Parathyroid adenoma (tissue), 2 donors: ENCODE measurements at regions not wholly inside any gene's neighbourhood (a gene's known extent, or its start where the extent isn't known, plus 50 kb on each side); places are given as distances from the start of the nearest gene placed in this dataset.

Experiments
- H2AFZ ChIP-seq: fragments of 300-600 bp; sonication (generic); one replicate; pipeline ENCODE4 v1.7.0; 2017; ENCODE audit warnings: antibody characterized with exemption, mild to moderate bottlenecking
- H3K27ac ChIP-seq: fragments of 300-600 bp; sonication (generic); one replicate; pipeline ENCODE4 v1.7.0; 2017
- H3K27me3 ChIP-seq: fragments of 300-600 bp; sonication (generic); one replicate; pipeline ENCODE4 v1.7.0; 2017; ENCODE audit warnings: low read length; ENCODE audit not compliant: control insufficient read depth, insufficient read depth
- H3K36me3 ChIP-seq: fragments of 300-600 bp; sonication (generic); one replicate; pipeline ENCODE4 v1.7.0; 2017; ENCODE audit warnings: low read length; ENCODE audit not compliant: control insufficient read depth, insufficient read depth
- H3K4me1 ChIP-seq: fragments of 300-600 bp; sonication (generic); one replicate; pipeline ENCODE4 v1.7.0; 2017; ENCODE audit warnings: control low read depth
- H3K4me2 ChIP-seq: fragments of 300-600 bp; sonication (generic); one replicate; pipeline ENCODE4 v1.7.0; 2017; ENCODE audit warnings: low read length
- H3K4me3 ChIP-seq: fragments of 300-600 bp; sonication (generic); one replicate; pipeline ENCODE4 v1.7.0; 2017; ENCODE audit warnings: low read depth, low read length
- H3K79me2 ChIP-seq: fragments of 300-600 bp; sonication (generic); one replicate; pipeline ENCODE4 v1.7.0; 2017; ENCODE audit warnings: control low read depth
- H3K9ac ChIP-seq: fragments of 300-600 bp; sonication (generic); one replicate; pipeline ENCODE4 v1.7.0; 2017; ENCODE audit warnings: mild to moderate bottlenecking
- H3K9me3 ChIP-seq: fragments of 300-600 bp; sonication (generic); one replicate; pipeline ENCODE4 v1.7.0; 2017; ENCODE audit warnings: low read length; ENCODE audit not compliant: control insufficient read depth
- CTCF ChIP-seq: fragments of 300-600 bp; sonication (generic); IDR thresholded peaks from one replicate; pipeline ENCODE4 v1.7.0; 2017; ENCODE audit warnings: antibody characterized with exemption, mild to moderate bottlenecking
- donor health status: primary hyperparathyroidism.

DNA sequence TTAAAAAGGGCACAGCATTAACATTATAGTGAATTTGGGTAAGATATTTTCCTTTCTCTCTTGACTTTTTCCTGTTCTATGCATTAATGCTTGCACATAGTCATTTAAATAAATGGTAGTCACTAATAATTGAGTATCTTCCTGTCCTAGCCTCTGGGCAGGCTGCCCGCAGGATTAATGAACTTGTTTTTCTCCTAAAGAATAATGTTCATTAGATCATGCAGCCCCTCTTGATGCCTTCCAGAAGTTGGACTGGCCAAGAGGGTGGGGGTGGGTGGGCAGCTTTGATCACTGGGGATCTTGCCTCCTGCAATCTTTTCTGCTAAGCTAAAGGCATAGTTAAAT, 514.5 kb upstream of the CDH2 start:
- no peak overlapping the region for H3K4me2 ChIP-seq
- no peak for TF ChIP-seq CTCF
- no peaks in the 10 kb centered on the region for H3K27me3 ChIP-seq

GRCh38 chr18:28690836-28691495, 514.0 kb upstream of the CDH2 start:
- Histone ChIP-seq H3K9ac (no peak overlapping the region), H3K79me2 (no peaks in the 10 kb centered on the region), H3K4me2 (no peak overlapping the region), H3K4me1 (no peaks in the 10 kb centered on the region), H3K9me3 (no peaks in the 10 kb centered on the region), H3K36me3 (no peaks in the 10 kb centered on the region), H2AFZ (no peak overlapping the region), H3K27ac (no peak overlapping the region), H3K27me3 (no peaks in the 10 kb centered on the region), H3K4me3 (no peak overlapping the region)
- TF ChIP-seq CTCF = no peak

More for the DNA sequence above, 514.5 kb upstream of the CDH2 start:
- Histone ChIP-seq H3K9me3 (no peaks in the 10 kb centered on the region), H3K36me3 (no peaks in the 10 kb centered on the region), H3K4me1 (no peaks in the 10 kb centered on the region), H3K9ac (no peak overlapping the region), H3K27ac (no peak overlapping the region), H2AFZ (no peak overlapping the region), H3K79me2 (no peaks in the 10 kb centered on the region), H3K4me3 (no peak overlapping the region)

DNA sequence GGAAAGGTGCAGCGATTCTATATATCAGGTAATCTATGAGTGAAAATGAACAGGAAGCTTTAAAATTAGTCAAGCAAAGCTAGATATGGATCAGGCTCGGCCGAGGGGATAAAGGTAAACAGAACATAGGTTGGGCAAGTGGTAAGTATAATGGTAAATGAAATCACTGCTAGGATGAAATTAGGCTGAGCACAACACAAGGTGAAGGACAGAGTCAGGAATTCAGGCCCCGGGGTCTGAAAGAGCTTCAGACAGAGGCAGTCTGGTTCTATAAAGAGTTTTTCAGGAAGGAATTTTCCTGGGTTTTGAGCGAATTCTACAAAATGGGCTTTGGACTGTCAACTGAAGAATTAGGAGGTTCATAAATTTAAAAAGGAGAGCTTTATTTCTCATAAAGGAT, 513.2 kb upstream of the CDH2 start:
- Histone ChIP-seq H2AFZ (no peak overlapping the region), H3K4me3 (no peak overlapping the region), H3K27me3 (no peaks in the 10 kb centered on the region), H3K27ac (no peak overlapping the region), H3K9ac (no peak overlapping the region), H3K4me1 (no peaks in the 10 kb centered on the region), H3K4me2 (no peak overlapping the region), H3K9me3 (no peaks in the 10 kb centered on the region), H3K79me2 (no peaks in the 10 kb centered on the region), H3K36me3 (no peaks in the 10 kb centered on the region)
- TF ChIP-seq CTCF = no peak

- H3K4me2 ChIP-seq = no peak overlapping the region
- no peaks in the 10 kb centered on the region for H3K4me1 ChIP-seq
- no peak overlapping the region for H3K4me3 ChIP-seq
- H3K79me2 ChIP-seq = no peaks in the 10 kb centered on the region
- no peak for TF ChIP-seq CTCF
- H2AFZ ChIP-seq = no peak overlapping the region
- H3K36me3 ChIP-seq = no peaks in the 10 kb centered on the region
- H3K9ac ChIP-seq = no peak overlapping the region
- H3K27ac ChIP-seq = no peak overlapping the region
- H3K27me3 ChIP-seq = no peaks in the 10 kb centered on the region
- H3K9me3 ChIP-seq = no peaks in the 10 kb centered on the region
Measured at GRCh38 chr18:28689588-28689987, 512.7 kb upstream of the CDH2 start.

GRCh38 chr18:28684746-28685355, 507.9 kb upstream of the CDH2 start:
- Histone ChIP-seq H3K36me3 (no peaks in the 10 kb centered on the region), H3K9ac (no peak overlapping the region), H3K4me3 (no peak overlapping the region), H3K79me2 (no peaks in the 10 kb centered on the region), H3K9me3 (no peaks in the 10 kb centered on the region), H3K4me2 (no peak overlapping the region), H3K27ac (no peak overlapping the region), H2AFZ (no peak overlapping the region), H3K27me3 (no peaks in the 10 kb centered on the region), H3K4me1 (no peaks in the 10 kb centered on the region)
- no peak for TF ChIP-seq CTCF
